GM21526 (cell line): ENCODE measurements at regions not wholly inside any gene's neighbourhood (a gene's known extent, or its start where the extent isn't known, plus 50 kb on each side); places are given as distances from the start of the nearest gene placed in this dataset.

Experiments used
- ATAC-seq: cut with Tn5 transposase; IDR thresholded peaks from one replicate; pipeline ENCODE4 v1.9.1; 2021; ENCODE audit warnings: moderate library complexity; ENCODE audit not compliant: unreplicated experiment, low FRiP score

DNA sequence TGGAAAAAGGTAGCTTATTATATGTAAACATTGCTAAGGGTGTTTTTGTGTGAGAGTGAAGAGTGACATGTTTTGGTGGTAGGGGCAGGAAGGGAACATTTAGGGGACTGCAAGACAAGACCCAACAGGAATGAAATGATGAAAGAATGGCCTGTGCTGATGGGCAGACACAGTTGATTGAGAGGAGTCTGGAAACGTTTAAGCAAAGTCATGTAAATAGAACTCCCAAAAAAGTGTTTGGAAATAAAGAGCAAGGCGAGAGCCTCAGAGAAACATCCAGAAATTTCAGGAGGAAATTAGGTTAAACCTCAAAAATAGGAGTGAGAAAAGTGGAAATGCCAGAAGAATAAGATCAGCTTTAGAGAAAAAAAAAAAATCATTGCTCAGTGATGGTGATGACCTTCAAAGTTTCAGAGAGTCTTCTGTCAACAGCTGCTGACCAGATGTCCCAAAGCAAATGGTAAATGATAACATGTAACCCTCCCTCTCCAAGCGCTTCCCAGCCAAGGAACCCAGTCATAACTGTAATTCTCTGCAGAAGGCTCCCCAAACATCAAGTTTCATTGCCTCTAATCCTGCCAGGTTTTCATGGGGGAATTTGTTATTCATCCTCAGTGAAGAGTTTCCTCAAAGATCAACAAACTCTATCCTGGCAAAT lies 223.2 kb upstream of the FAR2 start:
- no peak for ATAC-seq

DNA sequence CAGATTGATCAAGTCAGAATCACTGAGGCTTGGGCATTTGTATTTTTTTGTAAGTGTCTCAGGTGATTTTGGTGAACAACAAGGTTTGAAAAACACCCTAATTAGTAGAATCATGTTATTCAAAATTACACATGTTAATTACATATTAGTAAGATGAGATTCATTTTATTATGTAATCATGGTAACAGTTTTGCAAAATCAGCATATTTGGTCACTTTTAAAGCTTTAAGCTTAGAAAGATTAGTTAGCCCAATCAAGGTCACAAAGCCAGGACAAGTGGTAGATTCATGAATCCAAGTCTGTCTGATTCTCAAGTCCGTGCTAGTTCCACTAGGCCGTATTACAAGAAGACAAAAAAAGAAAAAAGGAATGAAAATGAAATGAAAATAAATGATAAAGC lies 218.4 kb upstream of the FAR2 start:
- no peak for ATAC-seq

DNA sequence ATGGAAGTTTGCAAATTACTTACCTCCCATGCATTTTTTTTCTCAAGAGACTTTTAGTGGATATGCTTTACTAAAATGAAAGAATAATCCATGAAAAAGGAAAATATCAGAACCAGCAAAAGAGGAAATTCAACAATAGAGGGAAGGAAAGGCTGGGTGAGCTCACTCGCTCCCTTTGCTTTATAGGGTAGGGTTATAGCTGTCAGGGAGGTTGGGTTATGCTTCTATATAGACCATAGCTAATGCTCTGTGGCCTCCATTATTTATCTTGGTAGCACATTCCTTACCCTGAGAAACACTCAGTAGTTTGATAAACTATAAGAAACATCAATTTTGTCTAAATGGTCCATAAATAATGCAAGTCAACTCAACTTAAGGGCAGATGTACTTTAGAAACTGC lies 215.9 kb upstream of the FAR2 start:
- ATAC-seq, result no peak

DNA sequence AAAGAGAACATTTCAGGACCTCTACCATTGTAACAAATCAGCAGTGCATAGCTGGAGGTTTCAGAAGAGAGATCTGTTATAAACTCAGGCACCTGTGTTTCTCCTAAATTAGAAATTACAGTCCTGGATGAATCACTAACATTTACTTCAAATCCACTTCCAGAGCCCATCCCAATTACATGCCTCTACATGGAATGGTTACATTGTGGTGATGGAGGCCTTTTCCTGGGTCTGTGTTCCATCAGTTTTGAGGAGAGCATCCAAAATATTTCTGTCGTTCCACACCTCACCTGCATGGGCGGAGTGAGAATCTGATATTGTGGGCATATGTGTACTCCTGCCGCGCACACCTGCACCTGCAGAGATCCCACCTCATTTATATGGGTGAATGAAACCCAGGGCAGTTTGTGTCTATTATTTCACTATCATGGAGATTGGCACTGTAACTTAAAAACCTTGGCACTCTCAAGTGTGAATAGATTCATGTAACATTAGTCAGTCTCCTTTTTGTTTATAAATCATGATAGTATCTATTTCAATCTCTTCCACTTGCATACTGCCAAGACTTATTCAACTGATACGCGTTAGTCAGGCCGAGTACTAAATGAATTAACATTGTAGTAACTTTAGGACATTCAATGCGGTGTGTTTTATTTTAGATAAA lies 215.1 kb upstream of the FAR2 start:
- no peak for ATAC-seq

DNA sequence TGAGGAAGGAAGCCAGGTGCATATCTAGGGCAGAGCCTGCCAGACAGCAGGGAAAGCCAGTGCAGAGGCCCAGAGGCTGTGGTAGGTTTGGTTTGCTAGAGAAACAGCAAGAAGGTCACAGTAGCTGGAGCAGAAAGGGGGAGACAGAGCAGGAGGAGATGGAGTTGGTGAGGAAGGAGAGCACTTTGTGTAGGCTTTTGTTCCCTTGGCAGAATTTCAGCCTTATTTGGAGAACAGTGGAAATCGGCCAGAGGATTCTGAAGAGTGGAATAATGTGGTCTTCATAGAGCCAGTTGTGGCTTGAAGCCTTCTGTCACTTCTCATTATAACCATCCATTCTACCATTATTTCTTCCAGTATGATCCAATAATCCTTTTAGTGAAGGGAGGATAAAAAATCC lies 212.9 kb upstream of the FAR2 start:
- ATAC-seq, result no peak

DNA sequence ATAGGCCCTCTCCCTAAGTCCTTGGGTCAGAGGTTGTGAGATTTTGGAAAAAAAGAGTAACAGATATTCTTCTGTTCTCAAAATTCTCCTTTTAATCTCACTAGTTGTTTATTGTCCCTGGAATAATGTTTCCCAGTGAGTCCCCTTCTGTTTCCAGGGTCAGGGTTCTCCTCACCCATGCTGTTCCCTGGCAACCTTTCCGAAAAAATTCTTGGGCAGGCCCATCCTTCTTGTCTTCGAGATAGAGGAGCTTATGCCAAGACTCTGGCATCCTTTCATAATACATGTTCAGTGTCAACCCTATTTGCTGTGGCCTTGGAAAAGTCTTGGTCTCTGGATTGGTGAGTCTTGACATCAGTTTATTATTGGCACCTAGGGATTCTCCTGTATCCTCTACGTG lies 212.4 kb upstream of the FAR2 start:
- no peak for ATAC-seq

DNA sequence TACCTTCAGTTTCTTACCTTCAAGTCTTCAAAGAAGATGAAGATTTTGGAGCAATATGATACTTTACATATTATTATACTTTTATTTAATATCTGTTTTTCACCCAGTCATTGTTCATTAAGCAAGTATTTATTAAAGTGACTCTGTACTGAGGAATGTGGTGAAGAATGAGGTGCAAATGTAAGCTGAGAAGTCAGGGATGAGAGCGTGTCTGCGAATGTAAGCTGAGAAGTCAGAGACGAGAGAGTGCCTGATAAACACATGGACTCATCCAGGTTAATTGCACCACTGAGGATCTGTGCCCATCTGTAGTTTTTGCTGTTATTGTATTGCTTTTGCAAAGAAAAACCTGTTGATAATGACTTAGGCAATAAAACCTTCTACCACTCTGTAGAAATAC lies 211.9 kb upstream of the FAR2 start:
- ATAC-seq, result no peak

DNA sequence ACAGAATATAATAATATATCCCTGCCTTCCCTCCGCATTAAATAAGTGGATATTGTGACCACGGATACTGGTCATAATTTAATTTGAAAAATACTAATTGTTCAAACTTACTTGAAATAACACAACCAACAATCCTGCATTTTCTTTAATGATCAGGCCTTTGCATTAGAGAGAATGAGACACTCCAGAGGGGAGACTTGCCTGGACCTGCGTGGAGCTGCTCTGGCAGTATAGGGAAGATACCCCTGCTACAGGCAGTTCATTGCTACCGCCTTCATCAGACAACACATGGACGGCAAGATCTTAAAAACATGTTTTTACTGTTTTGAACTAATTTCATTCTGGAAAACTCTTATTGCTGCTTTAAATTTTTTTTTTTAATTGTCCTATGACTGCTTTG lies 211.0 kb upstream of the FAR2 start:
- ATAC-seq, result no peak

DNA sequence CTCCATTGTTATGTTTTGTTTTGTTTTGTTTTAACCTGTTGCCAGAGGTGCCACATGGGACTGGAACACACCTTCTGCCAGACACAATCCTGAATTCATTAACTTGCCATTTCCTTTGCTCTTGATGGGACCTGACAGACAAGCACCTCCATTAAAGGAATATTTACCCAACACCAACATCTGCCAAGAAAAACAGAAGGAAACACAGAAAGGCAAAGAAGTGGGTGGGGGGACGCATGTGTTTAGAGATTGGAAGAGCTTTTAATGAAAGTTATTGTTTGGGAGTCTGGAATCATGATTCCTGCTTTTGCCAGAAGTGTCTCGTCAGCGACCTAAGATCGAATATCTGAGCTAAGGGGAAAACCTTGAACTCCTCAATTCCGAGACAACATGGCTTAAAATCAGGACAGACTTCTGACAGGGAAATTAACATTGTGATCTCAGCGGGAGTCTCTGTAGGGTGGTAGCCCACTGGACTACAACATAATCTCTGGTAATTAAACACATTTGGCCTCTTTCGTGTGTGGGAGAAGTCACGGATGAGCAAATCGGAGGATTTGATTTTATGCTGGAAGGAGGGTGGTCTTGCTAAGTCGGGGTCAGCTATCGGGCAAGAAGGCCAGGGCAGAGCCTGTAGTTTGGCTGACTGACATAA lies 210.4 kb upstream of the FAR2 start:
- ATAC-seq, result no peak

DNA sequence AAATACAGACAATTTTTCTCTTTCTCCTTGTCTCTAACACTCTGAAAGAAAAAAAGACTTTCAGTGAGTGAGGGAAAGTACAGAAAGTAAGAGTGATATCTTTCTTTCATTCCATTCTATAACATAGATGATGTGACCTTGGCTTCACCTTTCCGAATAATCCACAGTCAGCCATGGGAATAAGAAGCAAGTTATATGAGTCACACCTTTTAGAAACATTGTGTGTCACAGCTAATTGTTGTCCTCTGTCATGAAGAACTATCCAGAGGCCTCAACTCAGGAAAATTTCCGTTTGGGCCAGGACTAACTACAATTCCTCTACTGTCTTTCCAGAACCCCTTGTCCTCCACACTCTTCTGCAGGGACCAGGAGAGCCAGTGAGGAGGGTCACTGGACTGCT lies 209.7 kb upstream of the FAR2 start:
- ATAC-seq, result no peak

DNA sequence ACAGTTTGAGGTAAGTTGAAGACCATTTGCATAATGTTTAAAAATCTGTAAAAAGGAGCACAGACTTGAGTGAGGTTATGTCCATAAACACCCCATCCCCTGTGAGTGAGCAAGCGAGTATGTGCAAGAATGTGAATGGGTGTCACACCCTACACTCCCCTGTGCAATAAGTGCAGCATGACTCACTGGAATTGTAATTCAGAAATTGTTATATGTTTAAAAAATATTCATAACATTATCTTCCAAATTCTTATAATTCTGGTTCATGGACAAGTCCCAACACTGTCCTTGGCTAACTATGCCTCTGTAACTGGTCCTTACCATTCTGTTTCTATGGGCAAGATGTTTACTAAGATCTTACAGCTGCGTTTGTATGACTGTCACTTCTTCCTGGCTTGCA lies 207.8 kb upstream of the FAR2 start:
- ATAC-seq, result no peak

DNA sequence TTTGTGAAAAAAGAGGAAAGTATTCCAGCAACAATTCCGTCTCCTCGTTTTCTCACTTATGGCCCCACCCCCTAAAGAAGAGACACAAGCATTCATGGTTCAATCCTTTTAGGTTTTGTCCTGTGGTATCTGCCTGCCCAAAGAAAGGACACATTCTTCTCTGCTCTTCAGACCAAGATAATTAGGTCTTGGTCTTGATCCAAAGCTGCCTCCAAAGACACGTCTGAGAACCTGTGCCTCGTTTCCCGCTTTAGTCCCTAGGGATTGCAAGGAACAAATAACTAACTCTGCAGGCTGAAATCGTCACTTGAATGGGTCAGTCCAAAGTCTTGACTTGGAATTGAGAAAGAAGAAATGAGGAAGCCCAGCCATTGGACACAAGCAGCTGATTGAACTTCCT lies 202.7 kb upstream of the FAR2 start:
- ATAC-seq, result no peak

DNA sequence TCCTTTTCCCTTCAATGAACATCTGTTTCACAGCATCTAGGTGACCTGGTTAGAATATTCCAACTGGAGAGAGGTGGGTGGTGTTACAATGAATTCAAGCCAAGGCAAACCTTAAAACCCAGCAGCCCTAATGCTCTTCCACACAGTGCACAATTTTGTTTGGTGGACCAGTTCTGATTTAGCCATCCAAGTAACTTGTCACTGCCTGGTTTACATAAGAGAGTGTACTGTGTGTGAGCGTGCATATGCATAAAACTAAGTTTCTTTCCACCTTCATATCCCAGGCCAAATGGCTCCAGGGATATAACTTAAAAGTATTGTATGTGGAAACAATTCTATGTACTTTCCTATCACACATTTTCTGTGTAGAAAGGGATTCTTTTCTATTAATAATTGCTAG lies 200.4 kb upstream of the FAR2 start:
- ATAC-seq, result no peak

DNA sequence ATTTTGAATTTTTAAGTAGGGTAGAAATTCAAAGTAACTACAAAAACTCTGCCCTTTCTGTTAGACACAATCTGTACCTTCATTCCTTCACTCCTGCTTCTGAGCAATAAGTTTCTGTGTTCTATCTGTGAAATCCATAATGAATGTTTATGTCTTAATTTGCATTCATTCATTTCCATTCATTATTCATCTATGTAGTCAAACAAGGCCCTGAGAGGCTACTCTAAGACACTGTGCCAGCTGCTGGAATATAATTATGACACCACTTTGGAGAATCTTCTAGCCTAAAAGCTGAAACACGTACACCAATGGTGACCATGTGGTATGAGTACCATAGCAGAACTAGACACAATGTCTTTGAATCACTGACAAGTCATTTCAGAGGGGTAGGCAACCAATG lies 199.9 kb upstream of the FAR2 start:
- ATAC-seq, result no peak

DNA sequence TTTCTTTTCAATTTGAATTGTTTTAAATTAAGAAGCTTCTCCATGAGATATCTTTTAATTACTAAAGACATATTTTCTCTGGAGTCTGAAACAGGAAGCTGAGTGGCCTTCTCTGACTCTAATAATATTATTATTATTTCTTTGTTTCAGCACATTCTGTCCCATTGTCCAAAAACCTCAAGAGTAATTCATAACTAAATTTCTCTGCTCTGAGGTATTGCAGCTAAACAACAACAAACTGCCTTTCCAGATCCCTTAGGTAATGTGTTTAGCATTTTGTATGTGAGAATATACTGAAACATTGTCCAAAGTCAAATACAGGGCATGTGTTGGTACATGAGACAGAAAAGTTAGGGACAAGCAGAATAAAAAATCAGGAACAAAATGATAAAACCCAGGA lies 199.0 kb upstream of the FAR2 start:
- no peak for ATAC-seq

DNA sequence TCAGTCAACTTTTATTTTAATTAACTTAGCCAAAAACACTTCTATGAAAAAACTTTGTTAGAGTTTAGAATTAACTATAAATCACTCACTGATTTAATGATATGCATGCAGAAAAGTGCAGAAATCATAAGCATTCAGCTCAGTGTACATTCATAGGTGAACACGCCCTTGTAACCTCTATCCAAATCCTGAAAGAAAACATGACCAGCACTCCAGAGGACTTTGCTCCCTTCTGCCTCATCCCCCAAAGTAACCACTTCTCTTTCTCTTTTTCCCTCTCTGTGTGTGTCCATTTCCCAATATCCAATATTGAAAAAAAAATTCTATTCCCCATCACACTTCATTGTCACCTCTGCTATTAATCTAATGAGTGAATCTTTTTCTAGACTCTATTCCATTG lies 197.1 kb upstream of the FAR2 start:
- ATAC-seq, result no peak

DNA sequence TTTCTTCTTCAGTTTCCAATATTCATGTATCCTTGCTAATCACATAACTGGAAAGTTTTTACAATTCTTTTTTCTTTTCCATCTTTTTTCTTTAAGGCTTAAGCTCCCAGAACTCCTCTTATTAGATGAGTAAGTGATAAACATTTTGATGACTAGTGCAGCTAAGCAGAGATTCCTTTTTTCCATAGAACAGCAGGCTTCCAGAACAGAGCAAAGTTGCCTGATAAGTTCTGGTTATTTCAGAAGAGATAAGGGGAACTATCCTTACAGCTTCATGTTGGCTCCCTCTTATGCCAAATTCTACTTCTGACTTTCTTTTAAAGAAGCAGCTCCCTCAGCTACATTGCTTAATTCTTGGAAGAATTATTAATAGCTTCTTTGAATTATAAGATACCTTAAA lies 194.7 kb upstream of the FAR2 start:
- ATAC-seq, result no peak

DNA sequence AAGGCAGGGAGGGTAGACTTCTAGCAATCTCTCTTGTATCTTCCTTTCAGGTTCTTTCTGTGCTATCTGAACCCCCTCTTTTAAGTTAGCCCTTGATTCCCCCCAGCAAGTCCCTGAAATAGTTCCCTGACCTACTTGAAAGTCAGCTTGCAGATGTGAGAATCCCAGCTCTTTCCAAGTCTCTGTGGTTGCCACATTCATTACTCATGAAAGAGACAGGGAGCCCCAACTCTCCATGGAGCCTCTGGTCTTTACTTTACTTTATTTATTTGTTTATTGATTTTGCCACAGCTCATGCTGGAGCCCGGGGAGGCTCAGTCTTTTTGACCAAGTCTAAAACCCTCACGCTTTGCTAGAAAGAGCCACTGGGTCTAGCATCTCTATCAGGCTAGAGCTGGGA lies 193.6 kb upstream of the FAR2 start:
- ATAC-seq, result no peak

DNA sequence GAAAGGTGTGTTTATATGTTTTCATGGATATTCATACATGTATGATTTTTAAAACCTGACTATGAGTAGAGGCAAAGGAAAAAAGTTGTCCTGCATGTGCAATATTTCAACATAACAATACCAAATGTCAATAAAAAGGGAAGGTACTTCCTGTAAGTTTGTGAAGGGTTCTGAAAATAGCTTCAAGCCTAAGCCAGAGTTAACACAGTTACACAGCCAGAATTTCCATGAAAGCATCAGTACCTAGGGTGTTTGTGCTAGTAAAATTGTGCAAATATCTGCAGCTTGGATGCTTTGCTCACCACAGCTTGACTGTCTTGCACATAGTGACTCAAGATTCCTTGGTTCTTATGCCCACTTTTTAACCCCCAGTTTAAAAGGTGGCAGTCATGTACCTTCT lies 193.1 kb upstream of the FAR2 start:
- ATAC-seq, result no peak

DNA sequence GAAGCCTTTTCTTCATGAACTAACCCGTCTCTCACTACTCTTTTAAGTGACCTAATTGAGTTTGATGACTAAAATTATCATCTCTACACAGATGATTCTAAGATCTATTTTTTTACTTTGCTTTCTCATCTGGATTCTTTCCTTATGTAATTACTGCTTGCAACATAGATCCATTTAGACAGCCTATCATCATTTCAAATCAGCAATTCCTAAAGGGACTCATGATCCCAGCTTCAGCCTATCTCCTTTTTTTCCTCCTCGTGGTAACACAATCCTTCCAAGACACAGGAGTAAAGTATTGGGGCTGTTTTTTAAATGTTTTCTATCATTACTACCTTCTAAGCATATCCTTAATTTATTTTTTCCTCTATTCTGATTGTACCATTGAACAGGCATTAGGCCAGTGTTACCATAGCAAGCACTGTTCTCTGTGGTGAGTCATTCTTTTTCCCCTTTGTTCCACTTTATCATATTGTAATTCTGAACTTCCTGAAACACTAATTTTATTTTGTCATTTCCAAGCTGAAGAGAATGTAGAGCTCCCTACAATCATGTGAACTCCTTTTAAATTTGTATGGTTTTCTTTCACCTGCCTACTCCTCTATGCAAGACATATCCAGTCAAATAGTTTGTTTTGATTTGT lies 190.4 kb upstream of the FAR2 start:
- no peak for ATAC-seq

DNA sequence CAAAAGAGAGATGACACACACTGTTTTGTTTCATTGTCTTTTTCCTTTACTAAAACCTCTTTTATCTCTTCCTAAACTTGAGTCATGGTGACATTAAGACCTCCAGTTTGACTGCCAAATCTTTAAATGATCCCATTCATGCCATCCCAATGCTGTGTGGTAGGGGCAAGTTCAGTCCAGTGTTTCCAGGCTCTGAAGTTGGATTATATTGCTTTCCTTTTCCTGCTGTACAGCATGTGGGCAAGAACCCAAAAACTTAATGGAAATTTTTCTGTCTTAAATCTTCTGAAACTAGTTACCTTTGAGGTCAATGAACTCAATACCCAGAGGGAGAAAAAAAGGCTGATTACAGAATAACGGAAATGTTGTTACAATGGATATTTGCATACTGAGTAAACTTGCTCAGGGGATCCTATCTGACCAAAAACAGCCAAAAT lies 187.1 kb upstream of the FAR2 start:
- ATAC-seq, result no peak

DNA sequence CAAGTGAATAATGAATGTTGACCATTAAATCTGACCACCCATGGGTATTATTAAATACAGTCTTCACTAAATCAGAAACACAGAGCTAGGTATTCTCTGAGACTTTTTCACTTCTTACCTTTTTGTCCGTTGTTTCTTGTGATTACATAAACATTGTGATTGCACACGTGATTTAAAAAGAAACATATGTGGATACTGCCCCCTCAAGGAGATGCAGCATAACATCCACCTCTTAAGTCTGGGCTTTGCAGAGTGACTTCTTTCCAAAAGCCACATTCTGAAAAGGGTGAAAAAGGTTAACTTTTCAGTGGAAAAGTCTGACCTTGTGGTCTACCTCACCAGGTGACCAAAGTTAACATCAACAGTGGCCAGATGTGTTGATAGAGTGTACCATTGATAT lies 185.5 kb upstream of the FAR2 start:
- no peak for ATAC-seq
